Smooth muscle cell (in vitro differentiated cells): ENCODE measurements at regions not wholly inside any gene's neighbourhood (a gene's known extent, or its start where the extent isn't known, plus 50 kb on each side); places are given as distances from the start of the nearest gene placed in this dataset.

Experiments used
- DNase-seq: peaks from one replicate; lab custom pipeline; 2025; ENCODE audit not compliant: unreplicated experiment; lab: John Stamatoyannopoulos, UW
- H2AFZ ChIP-seq: fragments of 200-600 bp; sonication (generic); 2 replicates; pipeline ENCODE4 v1.6.0; 2016; ENCODE audit warnings: antibody characterized with exemption, low read depth, mild to moderate bottlenecking
- H3F3A ChIP-seq: fragments of 200-600 bp; sonication (generic); 2 replicates; pipeline ENCODE4 v1.6.0; 2017; ENCODE audit warnings: antibody characterized with exemption, low read depth
- H3K27ac ChIP-seq: fragments of 200-600 bp; sonication (generic); 2 replicates; pipeline ENCODE4 v1.5.1; 2016; ENCODE audit warnings: low read depth, mild to moderate bottlenecking
- H3K27me3 ChIP-seq: fragments of 200-600 bp; sonication (generic); 2 replicates; pipeline ENCODE4 v1.6.1; 2016; ENCODE audit warnings: low read depth, mild to moderate bottlenecking
- H3K36me3 ChIP-seq: fragments of 200-600 bp; sonication (generic); 2 replicates; pipeline ENCODE4 v1.5.1; 2016; ENCODE audit warnings: low read depth
- H3K4me1 ChIP-seq: fragments of 200-600 bp; sonication (generic); 2 replicates; pipeline ENCODE4 v1.5.1; 2016; ENCODE audit warnings: low read depth
- H3K4me2 ChIP-seq: fragments of 200-600 bp; sonication (generic); 2 replicates; pipeline ENCODE4 v1.6.0; 2016; ENCODE audit warnings: mild to moderate bottlenecking
- H3K4me3 ChIP-seq: fragments of 200-600 bp; sonication (generic); 2 replicates; pipeline ENCODE4 v1.5.1; 2016; ENCODE audit warnings: mild to moderate bottlenecking
- H3K79me2 ChIP-seq: fragments of 200-600 bp; sonication (generic); 2 replicates; pipeline ENCODE4 v1.6.0; 2016; ENCODE audit warnings: low read depth, mild to moderate bottlenecking
- H3K9ac ChIP-seq: fragments of 200-600 bp; sonication (generic); 2 replicates; pipeline ENCODE4 v1.6.0; 2016; ENCODE audit warnings: low read depth
- H3K9me3 ChIP-seq: fragments of 200-600 bp; sonication (generic); replicated peaks from 2 replicates; pipeline ENCODE4 v1.5.1; 2016; ENCODE audit warnings: low read depth
- H4K20me1 ChIP-seq: fragments of 200-600 bp; sonication (generic); 2 replicates; pipeline ENCODE4 v1.6.0; 2016; ENCODE audit warnings: low read depth
- CTCF ChIP-seq: fragments of 200-600 bp; sonication (generic); IDR thresholded peaks from 2 replicates; pipeline ENCODE4 v1.5.1; 2017; ENCODE audit warnings: borderline replicate concordance, mild to moderate bottlenecking, antibody characterized with exemption; ENCODE audit not compliant: insufficient read depth, poor library complexity, severe bottlenecking
- WGBS: methylation state at CpG from one replicate; pipeline ENCODE4 v1.1.7; 2016; ENCODE audit warnings: low lambda C conversion rate; 5-methylcytosine and 5-hydroxymethylcytosine counted together

GRCh38 chr5:143887903-143888665 is 76.1 kb downstream of the HMHB1 start:
- Histone ChIP-seq H2AFZ (peak overlapping the region; percentile 81), H3K79me2 (no peaks in the 10 kb centered on the region), H3K9me3 (no peaks in the 10 kb centered on the region), H4K20me1 (no peaks in the 10 kb centered on the region), H3K27ac (peak overlapping the region; percentile 96), H3K4me1 (peaks cover 20% of the 10 kb centered on the region), H3F3A (peaks cover 23% of the 10 kb centered on the region), H3K9ac (peak overlapping the region; percentile 76), H3K4me3 (no peak overlapping the region), H3K4me2 (peak overlapping the region; percentile 71), H3K36me3 (no peaks in the 10 kb centered on the region), H3K27me3 (no peaks in the 10 kb centered on the region)
- DNase-seq = no peak
- no peak for TF ChIP-seq CTCF
- 19% methylated on average over 5 of the region's 5 CpGs for WGBS

- H4K20me1 ChIP-seq = no peaks in the 10 kb centered on the region
- peaks cover 20% of the 10 kb centered on the region for H3K4me1 ChIP-seq
- H2AFZ ChIP-seq = peak overlapping the region; percentile 81
- H3K4me3 ChIP-seq = no peak overlapping the region
- peak overlapping the region; percentile 34 for H3K9ac ChIP-seq
- no peak for DNase-seq
- H3K36me3 ChIP-seq = no peaks in the 10 kb centered on the region
- H3K4me2 ChIP-seq = peak overlapping the region; percentile 71
- TF ChIP-seq CTCF = no peak
- no peaks in the 10 kb centered on the region for H3K79me2 ChIP-seq
- WGBS = 93% methylated on average over 3 of the region's 3 CpGs
- H3K27ac ChIP-seq = peak overlapping the region; percentile 96
- peaks cover 23% of the 10 kb centered on the region for H3F3A ChIP-seq
- H3K27me3 ChIP-seq = no peaks in the 10 kb centered on the region
- H3K9me3 ChIP-seq = no peaks in the 10 kb centered on the region
Observed at GRCh38 chr5:143888912-143889311, 77.0 kb downstream of the HMHB1 start.

GRCh38 chr5:143889986-143890385 is 78.0 kb downstream of the HMHB1 start:
- Histone ChIP-seq H3K27me3 (no peaks in the 10 kb centered on the region), H3K79me2 (no peaks in the 10 kb centered on the region), H3K9ac (peak overlapping the region; percentile 62), H3K4me1 (peaks cover 20% of the 10 kb centered on the region), H3K4me2 (peak overlapping the region; percentile 63), H3K9me3 (no peaks in the 10 kb centered on the region), H4K20me1 (no peaks in the 10 kb centered on the region), H3F3A (peaks cover 23% of the 10 kb centered on the region), H3K27ac (peak overlapping the region; percentile 96), H2AFZ (peak overlapping the region; percentile 2), H3K4me3 (no peak overlapping the region), H3K36me3 (no peaks in the 10 kb centered on the region)
- TF ChIP-seq CTCF = no peak
- no peak for DNase-seq
- WGBS = 15% methylated on average over 3 of the region's 3 CpGs

GRCh38 chr5:143890487-143890886 is 78.5 kb downstream of the HMHB1 start:
- no peaks in the 10 kb centered on the region for H3K27me3 ChIP-seq
- WGBS = 47% methylated on average over 3 of the region's 3 CpGs
- H3K4me1 ChIP-seq = peaks cover 20% of the 10 kb centered on the region

More at GRCh38 chr5:143890487-143890886, 78.5 kb downstream of the HMHB1 start:
- no peaks in the 10 kb centered on the region for H4K20me1 ChIP-seq
- TF ChIP-seq CTCF = no peak
- no peaks in the 10 kb centered on the region for H3K36me3 ChIP-seq
- H3K9me3 ChIP-seq = no peaks in the 10 kb centered on the region
- DNase-seq = no peak
- no peaks in the 10 kb centered on the region for H3K79me2 ChIP-seq
- H3K27ac ChIP-seq = peak overlapping the region; percentile 96
- peaks cover 23% of the 10 kb centered on the region for H3F3A ChIP-seq
- peak overlapping the region; percentile 2 for H2AFZ ChIP-seq
- peak overlapping the region; percentile 63 for H3K4me2 ChIP-seq
- peak overlapping the region; percentile 62 for H3K9ac ChIP-seq
- no peak overlapping the region for H3K4me3 ChIP-seq
